B cell (primary cell): ENCODE measurements at regions not wholly inside any gene's neighbourhood (a gene's known extent, or its start where the extent isn't known, plus 50 kb on each side); places are given as distances from the start of the nearest gene placed in this dataset.

Experiments
- ATAC-seq: fragments of 200-7000 bp; cut with Tn5 transposase; one replicate; pipeline ENCODE4 v1.10.0; 2021; ENCODE audit warnings: low read depth, mild to moderate bottlenecking, moderate number of reproducible peaks, moderate library complexity
- CTCF ChIA-PET: fragments of 350-600 bp; sonication (Branson Sonifier 250); formaldehyde crosslinking; loops from one replicate; lab custom pipeline; 2021; ENCODE audit warnings: antibody characterized with exemption, inconsistent platforms; lab: Charles Lee
- POLR2A ChIA-PET: fragments of 350-600 bp; sonication (Branson Sonifier 250); formaldehyde crosslinking; loops from one replicate; lab custom pipeline; 2021; ENCODE audit warnings: antibody characterized with exemption; lab: Charles Lee
- DNase-seq: peaks from one replicate; pipeline ENCODE4 v3.0.0; 2013
- H2AFZ ChIP-seq: 2 replicates; pipeline ENCODE4 v1.6.1; 2012; ENCODE audit warnings: mild to moderate bottlenecking, low read depth, low read length; ENCODE audit not compliant: insufficient read depth, poor library complexity, severe bottlenecking
- H3K27ac ChIP-seq, 2 donors: 1 replicate in 1 of 2; 2 replicates in 1 of 2; pipeline ENCODE4 v1.5.1; 2012 to 2013; ENCODE audit warnings: low read length in 2 of 2, mild to moderate bottlenecking in 2 of 2, moderate library complexity in 1 of 2
- H3K27me3 ChIP-seq, 4 experiments: fragments of 200-600 bp in 1 of 4; sonication (generic) in 1 of 4; replicated peaks in 1 of 4; 1 replicate in 2 of 4; 2 replicates in 2 of 4; pipeline versions ENCODE4 v1.6.1 to v1.7.0; 2013 to 2016; ENCODE audit warnings: low read length in 3 of 4, mild to moderate bottlenecking in 2 of 4, mixed read lengths in 1 of 4, moderate library complexity in 1 of 4; ENCODE audit not compliant: insufficient read depth in 4 of 4, control insufficient read depth in 3 of 4; ENCODE audit errors: control extremely low read depth in 1 of 4
- H3K36me3 ChIP-seq, 2 experiments: replicated peaks in 1 of 2; 1 replicate in 1 of 2; 2 replicates in 1 of 2; pipeline versions ENCODE4 v1.6.1 to v1.7.1; 2013; ENCODE audit warnings: low read length in 1 of 2; ENCODE audit not compliant: insufficient read depth in 2 of 2, control insufficient read depth in 1 of 2; ENCODE audit errors: control extremely low read depth in 1 of 2, extremely low read depth in 1 of 2
- H3K4me1 ChIP-seq, 2 donors: fragments of 200-600 bp in 1 of 2; sonication (generic) in 1 of 2; 1 replicate in 1 of 2; 2 replicates in 1 of 2; pipeline versions ENCODE4 v1.5.1 to v1.6.1; 2013 to 2017; ENCODE audit warnings: low read length in 2 of 2; ENCODE audit not compliant: control insufficient read depth in 2 of 2, insufficient read depth in 2 of 2
- H3K4me2 ChIP-seq: replicated peaks from 2 replicates; pipeline ENCODE3; 2012; ENCODE audit warnings: mild to moderate bottlenecking, low read depth, low read length; ENCODE audit not compliant: poor library complexity, severe bottlenecking
- H3K4me3 ChIP-seq, 5 experiments: fragments of 200-600 bp in 1 of 5; sonication (generic) in 1 of 5; 1 replicate in 3 of 5; 2 replicates in 2 of 5; pipeline versions ENCODE4 v1.5.1 to v1.7.0; 2011 to 2016; ENCODE audit warnings: low read length in 4 of 5, mild to moderate bottlenecking in 4 of 5, low read depth in 2 of 5, control low read depth in 1 of 5, moderate library complexity in 1 of 5; ENCODE audit not compliant: insufficient read depth in 1 of 5; ENCODE audit errors: control extremely low read depth in 1 of 5, extremely low read depth in 1 of 5
- H3K79me2 ChIP-seq: fragments of 200-600 bp; sonication (generic); one replicate; pipeline ENCODE4 v1.6.0; 2016; ENCODE audit warnings: low read length; ENCODE audit not compliant: control insufficient read depth, insufficient read depth
- H3K9ac ChIP-seq: fragments of 200-600 bp; sonication (generic); 2 replicates; pipeline ENCODE4 v1.6.1; 2017; ENCODE audit warnings: mild to moderate bottlenecking, low read length, moderate library complexity
- H3K9me3 ChIP-seq, 3 donors: one replicate each; pipeline versions ENCODE4 v1.6.1 to v1.7.1; 2013; ENCODE audit warnings: low read length in 2 of 3; ENCODE audit not compliant: control insufficient read depth in 2 of 3, insufficient read depth in 1 of 3; ENCODE audit errors: control extremely low read depth in 1 of 3
- H4K20me1 ChIP-seq: 2 replicates; pipeline ENCODE4 v1.6.0; 2012; ENCODE audit warnings: mild to moderate bottlenecking, low read length; ENCODE audit not compliant: insufficient read depth, control insufficient read depth, poor library complexity, severe bottlenecking
- H3K27ac Mint-ChIP-seq: one replicate; pipeline ENCODE4 v1.8.0; 2021; ENCODE audit warnings: mixed read lengths
- H3K27me3 Mint-ChIP-seq: one replicate; pipeline ENCODE4 v1.8.0; 2021; ENCODE audit warnings: mixed read lengths
- H3K4me1 Mint-ChIP-seq: one replicate; pipeline ENCODE4 v1.8.0; 2021; ENCODE audit warnings: mixed read lengths
- H3K4me3 Mint-ChIP-seq: one replicate; pipeline ENCODE4 v1.8.0; 2021; ENCODE audit warnings: mixed read lengths
- H3K9me3 Mint-ChIP-seq: one replicate; pipeline ENCODE4 v1.8.0; 2022; ENCODE audit warnings: mixed read lengths; ENCODE audit not compliant: insufficient read depth
- EZH2 ChIP-seq: IDR thresholded peaks from 2 replicates; pipeline ENCODE4 v1.6.1; 2012; ENCODE audit warnings: borderline replicate concordance, low read depth, mild to moderate bottlenecking, moderate library complexity, low read length; ENCODE audit not compliant: insufficient read depth, poor library complexity, severe bottlenecking
- WGBS: methylation state at CpG from one replicate; pipeline ENCODE4 v1.1.5; 2013; ENCODE audit warnings: missing lambda C conversion rate; ENCODE audit not compliant: insufficient coverage; 5-methylcytosine and 5-hydroxymethylcytosine counted together
- intact Hi-C: fragments of 100-400 bp; cut with micrococcal nuclease; formaldehyde crosslinking; loops from one replicate; pipeline ENCODE4 v1.10.0; 2022
- TF ChIP-seq, protein P1 (sequence below): fragments of 200-600 bp; IDR thresholded peaks from one replicate; pipeline ENCODE4 v1.8.0; 2022; ENCODE audit warnings: antibody characterized with exemption, mild to moderate bottlenecking

DNA sequence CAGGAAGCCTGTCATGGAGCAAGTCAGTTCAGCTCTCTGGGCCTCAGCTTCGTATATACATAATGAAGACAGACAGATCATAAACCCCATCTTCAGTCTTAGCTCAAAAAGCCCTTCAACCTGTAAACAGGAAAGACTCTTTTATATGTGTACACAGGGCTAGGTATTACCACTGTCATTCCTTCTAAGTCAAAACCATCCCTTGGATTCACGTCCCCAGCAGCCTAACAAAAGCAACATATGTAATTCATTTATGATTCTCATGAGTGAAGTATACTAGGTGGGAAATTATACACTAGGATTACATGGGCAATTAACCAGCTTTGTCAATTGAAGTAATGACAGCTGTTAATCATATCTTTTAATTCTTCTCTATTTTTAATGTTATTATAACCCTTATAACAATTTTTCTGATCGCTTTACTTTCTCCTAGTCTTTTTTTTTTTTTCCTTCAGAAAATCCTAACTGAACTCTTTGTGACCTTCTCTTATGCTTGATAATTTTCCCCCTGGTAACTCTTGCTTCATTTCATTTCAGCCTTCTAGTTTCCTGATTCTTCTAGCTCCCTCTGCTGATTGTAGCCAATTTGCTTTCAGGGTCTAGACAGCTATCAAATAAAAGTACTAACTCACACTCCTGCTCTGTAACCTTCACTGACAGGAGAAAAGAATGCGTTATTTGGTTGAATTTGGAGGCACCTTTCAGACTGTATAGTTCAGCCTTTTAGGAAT, 99.7 kb downstream of the RBM43 start:
- no peaks in the 10 kb centered on the region for H3K4me1 Mint-ChIP-seq
- no peak for DNase-seq
- H3K4me3 ChIP-seq = no peak overlapping the region
- no peaks in the 10 kb centered on the region for H3K79me2 ChIP-seq
- H3K27ac ChIP-seq = no peak overlapping the region
- no peak overlapping the region for H2AFZ ChIP-seq
- TF ChIP-seq, protein P1, sequence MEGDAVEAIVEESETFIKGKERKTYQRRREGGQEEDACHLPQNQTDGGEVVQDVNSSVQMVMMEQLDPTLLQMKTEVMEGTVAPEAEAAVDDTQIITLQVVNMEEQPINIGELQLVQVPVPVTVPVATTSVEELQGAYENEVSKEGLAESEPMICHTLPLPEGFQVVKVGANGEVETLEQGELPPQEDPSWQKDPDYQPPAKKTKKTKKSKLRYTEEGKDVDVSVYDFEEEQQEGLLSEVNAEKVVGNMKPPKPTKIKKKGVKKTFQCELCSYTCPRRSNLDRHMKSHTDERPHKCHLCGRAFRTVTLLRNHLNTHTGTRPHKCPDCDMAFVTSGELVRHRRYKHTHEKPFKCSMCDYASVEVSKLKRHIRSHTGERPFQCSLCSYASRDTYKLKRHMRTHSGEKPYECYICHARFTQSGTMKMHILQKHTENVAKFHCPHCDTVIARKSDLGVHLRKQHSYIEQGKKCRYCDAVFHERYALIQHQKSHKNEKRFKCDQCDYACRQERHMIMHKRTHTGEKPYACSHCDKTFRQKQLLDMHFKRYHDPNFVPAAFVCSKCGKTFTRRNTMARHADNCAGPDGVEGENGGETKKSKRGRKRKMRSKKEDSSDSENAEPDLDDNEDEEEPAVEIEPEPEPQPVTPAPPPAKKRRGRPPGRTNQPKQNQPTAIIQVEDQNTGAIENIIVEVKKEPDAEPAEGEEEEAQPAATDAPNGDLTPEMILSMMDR = no peak
- no peak for TF ChIP-seq EZH2
- H3K27me3 ChIP-seq = no peaks in the 10 kb centered on the region
- intact Hi-C loops = no loop called here
- no peak overlapping the region for H3K9ac ChIP-seq
- H3K27ac Mint-ChIP-seq = no peak overlapping the region
- CTCF ChIA-PET = no interaction called here
- no peaks in the 10 kb centered on the region for H3K9me3 ChIP-seq
- H3K36me3 ChIP-seq = no peaks in the 10 kb centered on the region
- no peak overlapping the region for H3K4me2 ChIP-seq
- H3K4me3 Mint-ChIP-seq = no peak overlapping the region
- no peaks in the 10 kb centered on the region for H3K9me3 Mint-ChIP-seq
- H4K20me1 ChIP-seq = no peaks in the 10 kb centered on the region
- no peaks in the 10 kb centered on the region for H3K4me1 ChIP-seq
- POLR2A ChIA-PET = no interaction called here
- WGBS = 67% methylated on average over 1 of the region's 4 CpGs
- no peak for ATAC-seq
- peaks cover 8% of the 10 kb centered on the region for H3K27me3 Mint-ChIP-seq

DNA sequence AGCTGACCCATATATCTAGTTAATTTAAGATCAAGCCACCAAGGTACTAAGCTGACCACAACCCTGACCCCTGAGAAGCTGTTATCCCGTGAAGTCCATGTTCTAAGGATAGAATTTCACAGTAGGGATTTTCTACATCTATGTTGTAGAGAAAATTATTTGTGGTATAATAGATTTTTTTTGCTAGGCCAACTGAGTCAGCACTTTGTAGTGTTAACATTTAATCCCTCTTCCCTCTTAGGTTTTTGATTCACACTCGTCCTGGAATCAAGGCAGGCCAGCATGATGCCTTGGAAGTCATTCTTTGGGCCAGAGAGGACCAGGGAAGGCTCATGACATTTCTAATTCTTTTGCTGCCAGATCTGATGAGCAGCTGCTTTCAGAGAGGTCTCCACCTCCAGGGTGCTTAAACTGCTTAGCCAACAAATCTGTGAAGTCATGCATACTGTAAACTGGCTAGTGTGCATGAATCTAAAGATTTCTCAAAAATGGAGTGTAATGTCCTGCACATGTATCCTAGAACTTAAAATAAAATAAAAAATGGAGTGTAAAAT, 102.5 kb downstream of the RBM43 start:
- no peak overlapping the region for H2AFZ ChIP-seq
- no peak overlapping the region for H3K4me3 Mint-ChIP-seq
- no peaks in the 10 kb centered on the region for H3K27me3 ChIP-seq
- 67% methylated on average over 1 of the region's 2 CpGs for WGBS
- no peaks in the 10 kb centered on the region for H3K4me1 ChIP-seq
- no peak for ATAC-seq
- TF ChIP-seq, protein P1 = no peak
- no peak for TF ChIP-seq EZH2
- H3K27me3 Mint-ChIP-seq = peaks cover 4% of the 10 kb centered on the region
- H3K4me2 ChIP-seq = no peak overlapping the region
- intact Hi-C loops = no loop called here
- no peaks in the 10 kb centered on the region for H3K79me2 ChIP-seq
- no peak overlapping the region for H3K9ac ChIP-seq
- no peak overlapping the region for H3K27ac Mint-ChIP-seq
- no peaks in the 10 kb centered on the region for H3K36me3 ChIP-seq
- H3K4me1 Mint-ChIP-seq = no peaks in the 10 kb centered on the region
- no peak overlapping the region for H3K27ac ChIP-seq
- ChIA-PET CTCF (interaction anchor here (1.0 to 1.2 kb wide), 2 partner anchors 9 to 12 kb away, joined by 3 read pairs; no protein-coding TSS in a partner anchor), POLR2A (no interaction called here)
- no peaks in the 10 kb centered on the region for H3K9me3 ChIP-seq
- no peaks in the 10 kb centered on the region for H3K9me3 Mint-ChIP-seq
- no peak overlapping the region for H3K4me3 ChIP-seq
- DNase-seq = no peak
- H4K20me1 ChIP-seq = no peaks in the 10 kb centered on the region
